MM.1S (cell line): ENCODE measurements at regions not wholly inside any gene's neighbourhood (a gene's known extent, or its start where the extent isn't known, plus 50 kb on each side); places are given as distances from the start of the nearest gene placed in this dataset.

ENCODE experiments used
- DNase-seq: peaks from one replicate; pipeline ENCODE4 v3.0.0-alpha.2; 2015
- H2AFZ ChIP-seq: fragments of 300-600 bp; sonication (generic); 2 replicates; pipeline ENCODE4 v1.6.0; 2016; ENCODE audit warnings: antibody characterized with exemption, low read length
- H3F3A ChIP-seq: fragments of 300-600 bp; sonication (generic); 2 replicates; pipeline ENCODE4 v1.6.1; 2016; ENCODE audit warnings: mild to moderate bottlenecking, antibody characterized with exemption, low read length, moderate library complexity, mixed read lengths; ENCODE audit not compliant: insufficient read depth
- H3K27ac ChIP-seq: fragments of 300-600 bp; sonication (generic); 2 replicates; pipeline ENCODE4 v1.5.1; 2016; ENCODE audit warnings: mild to moderate bottlenecking, low read length
- H3K27me3 ChIP-seq: fragments of 300-600 bp; sonication (generic); replicated peaks from 2 replicates; pipeline ENCODE4 v1.6.0; 2016; ENCODE audit warnings: low read length; ENCODE audit not compliant: insufficient read depth
- H3K36me3 ChIP-seq: fragments of 300-600 bp; sonication (generic); replicated peaks from 2 replicates; pipeline ENCODE4 v1.6.1; 2016; ENCODE audit warnings: mild to moderate bottlenecking, low read length, mixed read lengths; ENCODE audit not compliant: insufficient read depth
- H3K4me1 ChIP-seq: fragments of 300-600 bp; sonication (generic); 2 replicates; pipeline ENCODE4 v1.6.1; 2016; ENCODE audit warnings: low read length, mixed read lengths
- H3K4me2 ChIP-seq: fragments of 300-600 bp; sonication (generic); 2 replicates; pipeline ENCODE4 v1.6.0; 2016; ENCODE audit warnings: low read depth, low read length
- H3K4me3 ChIP-seq: fragments of 300-600 bp; sonication (generic); 2 replicates; pipeline ENCODE4 v1.5.1; 2016; ENCODE audit warnings: low read length, mixed read lengths
- H3K79me2 ChIP-seq: fragments of 300-600 bp; sonication (generic); 2 replicates; pipeline ENCODE4 v1.6.1; 2016; ENCODE audit warnings: mixed run types, low read length, mixed read lengths
- H3K9ac ChIP-seq: fragments of 300-600 bp; sonication (generic); 2 replicates; pipeline ENCODE4 v1.6.1; 2016; ENCODE audit warnings: low read length, mixed read lengths
- H3K9me2 ChIP-seq: fragments of 300-600 bp; sonication (generic); replicated peaks from 2 replicates; pipeline ENCODE4 v1.6.1; 2016; ENCODE audit warnings: mild to moderate bottlenecking, low read length, mixed read lengths; ENCODE audit not compliant: insufficient read depth
- H3K9me3 ChIP-seq: fragments of 300-600 bp; sonication (generic); replicated peaks from 2 replicates; pipeline ENCODE4 v1.6.1; 2016; ENCODE audit warnings: mild to moderate bottlenecking, low read length, mixed read lengths; ENCODE audit not compliant: insufficient read depth
- H4K20me1 ChIP-seq: fragments of 300-600 bp; sonication (generic); 2 replicates; pipeline ENCODE4 v1.6.1; 2016; ENCODE audit warnings: mild to moderate bottlenecking, low read length, moderate library complexity, mixed read lengths; ENCODE audit not compliant: insufficient read depth
- EZH2 ChIP-seq: fragments of 300-600 bp; sonication (generic); optimal IDR thresholded peaks from 2 replicates; pipeline ENCODE3; 2017; ENCODE audit warnings: low read depth, mild to moderate bottlenecking, antibody characterized with exemption, low read length, mixed read lengths
- EZH2phosphoT487 ChIP-seq: fragments of 300-600 bp; sonication (generic); IDR thresholded peaks from 2 replicates; pipeline ENCODE4 v1.6.1; 2018; ENCODE audit warnings: antibody characterized with exemption, low read length
- TF ChIP-seq, protein P1 (sequence below): fragments of 300-600 bp; sonication (generic); IDR thresholded peaks from 2 replicates; pipeline ENCODE4 v1.5.1; 2016; ENCODE audit warnings: antibody characterized with exemption, low read length, mixed read lengths

DNA sequence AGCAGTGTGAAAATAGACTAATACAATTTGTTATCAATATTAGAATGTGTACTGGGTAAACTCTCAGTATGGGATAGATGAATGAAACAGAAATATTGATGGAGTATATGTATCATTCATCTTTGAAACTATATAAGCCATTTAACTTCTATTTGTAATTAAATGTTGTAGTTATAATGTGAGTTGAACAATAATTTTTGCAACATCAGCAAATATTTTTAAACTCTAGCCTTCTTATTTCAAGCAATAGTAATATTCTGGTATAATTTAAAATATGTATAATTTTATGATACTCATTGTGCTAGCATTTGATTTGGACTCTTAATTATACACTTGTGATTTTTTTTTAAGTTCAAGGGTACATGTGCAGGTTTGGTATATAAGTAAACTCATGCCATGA lies 59.6 kb upstream of the RGMB start:
- H3K27me3 ChIP-seq = no peaks in the 10 kb centered on the region
- no peaks in the 10 kb centered on the region for H3K36me3 ChIP-seq
- no peaks in the 10 kb centered on the region for H3K4me1 ChIP-seq
- no peak overlapping the region for H2AFZ ChIP-seq
- H3F3A ChIP-seq = no peaks in the 10 kb centered on the region
- H4K20me1 ChIP-seq = no peaks in the 10 kb centered on the region
- no peak overlapping the region for H3K9ac ChIP-seq
- no peak overlapping the region for H3K4me3 ChIP-seq
- no peaks in the 10 kb centered on the region for H3K9me2 ChIP-seq
- H3K27ac ChIP-seq = no peak overlapping the region
- no peak for DNase-seq
- TF ChIP-seq EZH2phosphoT487 (no peak), EZH2 (no peak)
- TF ChIP-seq, protein P1, sequence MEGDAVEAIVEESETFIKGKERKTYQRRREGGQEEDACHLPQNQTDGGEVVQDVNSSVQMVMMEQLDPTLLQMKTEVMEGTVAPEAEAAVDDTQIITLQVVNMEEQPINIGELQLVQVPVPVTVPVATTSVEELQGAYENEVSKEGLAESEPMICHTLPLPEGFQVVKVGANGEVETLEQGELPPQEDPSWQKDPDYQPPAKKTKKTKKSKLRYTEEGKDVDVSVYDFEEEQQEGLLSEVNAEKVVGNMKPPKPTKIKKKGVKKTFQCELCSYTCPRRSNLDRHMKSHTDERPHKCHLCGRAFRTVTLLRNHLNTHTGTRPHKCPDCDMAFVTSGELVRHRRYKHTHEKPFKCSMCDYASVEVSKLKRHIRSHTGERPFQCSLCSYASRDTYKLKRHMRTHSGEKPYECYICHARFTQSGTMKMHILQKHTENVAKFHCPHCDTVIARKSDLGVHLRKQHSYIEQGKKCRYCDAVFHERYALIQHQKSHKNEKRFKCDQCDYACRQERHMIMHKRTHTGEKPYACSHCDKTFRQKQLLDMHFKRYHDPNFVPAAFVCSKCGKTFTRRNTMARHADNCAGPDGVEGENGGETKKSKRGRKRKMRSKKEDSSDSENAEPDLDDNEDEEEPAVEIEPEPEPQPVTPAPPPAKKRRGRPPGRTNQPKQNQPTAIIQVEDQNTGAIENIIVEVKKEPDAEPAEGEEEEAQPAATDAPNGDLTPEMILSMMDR = no peak
- H3K9me3 ChIP-seq = no peaks in the 10 kb centered on the region
- H3K4me2 ChIP-seq = no peak overlapping the region
- H3K79me2 ChIP-seq = no peaks in the 10 kb centered on the region

DNA sequence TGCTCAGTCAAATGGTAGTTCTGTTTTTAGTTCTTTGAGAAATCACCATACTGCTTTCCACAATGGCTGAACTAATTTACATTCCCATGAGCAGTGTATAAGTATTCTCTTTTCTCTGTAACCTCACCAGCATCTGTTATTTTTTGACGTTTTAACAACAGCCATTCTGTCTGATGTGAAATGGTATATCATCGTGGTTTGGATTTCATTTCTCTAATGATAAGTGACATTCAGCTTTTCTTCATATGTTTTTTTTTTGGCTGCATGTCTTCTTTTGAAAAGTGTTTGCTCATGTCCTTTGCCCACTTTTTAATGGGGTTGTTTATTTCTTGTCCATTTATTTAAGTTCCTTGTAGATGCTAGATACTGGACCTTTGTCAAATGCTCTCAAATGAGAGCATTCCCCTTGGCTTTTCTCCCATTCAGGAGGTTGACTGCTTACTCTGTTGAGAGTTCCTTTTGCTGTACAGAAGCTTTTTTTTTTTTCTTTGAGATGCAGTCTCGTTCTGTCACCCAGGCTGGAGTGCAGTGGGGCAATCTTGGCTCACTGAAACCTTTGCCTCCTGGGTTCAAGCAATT lies 58.7 kb upstream of the RGMB start:
- Histone ChIP-seq H3K9me3 (no peaks in the 10 kb centered on the region), H3K27me3 (no peaks in the 10 kb centered on the region), H4K20me1 (no peaks in the 10 kb centered on the region), H3K36me3 (no peaks in the 10 kb centered on the region), H3K9me2 (no peaks in the 10 kb centered on the region), H3K9ac (no peak overlapping the region), H3F3A (no peaks in the 10 kb centered on the region), H3K27ac (no peak overlapping the region), H3K4me2 (no peak overlapping the region), H3K4me1 (no peaks in the 10 kb centered on the region), H3K4me3 (no peak overlapping the region), H3K79me2 (no peaks in the 10 kb centered on the region), H2AFZ (no peak overlapping the region)
- TF ChIP-seq EZH2 (no peak), EZH2phosphoT487 (no peak)
- TF ChIP-seq, protein P1 = no peak
- no peak for DNase-seq

DNA sequence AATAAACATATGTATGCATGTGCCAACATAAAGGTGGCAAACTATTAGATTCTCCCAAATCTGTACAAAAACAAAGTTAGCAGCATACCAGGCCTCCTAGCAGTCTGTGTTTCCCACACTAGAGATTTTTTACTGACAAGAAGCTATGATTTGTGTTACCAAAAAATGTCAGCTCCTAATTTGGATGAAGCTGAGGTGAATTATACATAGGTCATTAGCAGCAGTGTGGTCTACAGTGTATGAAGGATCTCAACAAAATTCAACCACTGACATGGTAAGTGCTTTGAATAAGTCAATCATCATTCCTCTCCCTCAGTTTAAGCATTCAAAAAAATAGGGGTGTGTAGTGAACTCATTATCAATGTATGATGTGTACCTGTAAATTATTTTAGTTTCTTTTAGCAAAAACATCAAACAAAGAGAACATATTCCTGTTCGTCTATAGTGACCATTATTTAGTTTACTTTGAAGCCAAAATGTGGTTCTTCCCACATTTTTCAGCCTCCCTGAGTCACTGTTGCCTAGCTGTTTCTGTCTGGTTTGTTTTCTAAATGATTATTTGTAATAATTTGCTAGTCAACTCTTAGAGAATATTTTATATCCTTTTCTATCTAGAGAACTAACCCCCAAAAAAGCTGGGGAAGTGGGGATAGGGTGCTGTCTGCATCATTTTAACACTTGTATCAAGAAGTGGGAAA lies 52.1 kb upstream of the RGMB start:
- Histone ChIP-seq H3K9ac (no peak overlapping the region), H3K4me2 (no peak overlapping the region), H3K9me2 (no peaks in the 10 kb centered on the region), H3K9me3 (no peaks in the 10 kb centered on the region), H3F3A (no peaks in the 10 kb centered on the region), H3K27me3 (no peaks in the 10 kb centered on the region), H3K4me1 (no peaks in the 10 kb centered on the region), H2AFZ (no peak overlapping the region), H3K4me3 (no peak overlapping the region), H4K20me1 (no peaks in the 10 kb centered on the region), H3K79me2 (no peaks in the 10 kb centered on the region), H3K27ac (no peak overlapping the region), H3K36me3 (no peaks in the 10 kb centered on the region)
- no peak for TF ChIP-seq EZH2phosphoT487
- TF ChIP-seq EZH2 = no peak
- TF ChIP-seq, protein P1 = no peak
- DNase-seq = no peak
